Panc1 (cell line): ENCODE measurements at regions not wholly inside any gene's neighbourhood (a gene's known extent, or its start where the extent isn't known, plus 50 kb on each side); places are given as distances from the start of the nearest gene placed in this dataset.

Experiments used
- CTCF ChIP-seq: fragments of 450-650 bp; IDR thresholded peaks from 2 replicates; pipeline ENCODE4 v1.5.1; 2017; ENCODE audit warnings: mild to moderate bottlenecking
- POLR2AphosphoS5 ChIP-seq: IDR thresholded peaks from 2 replicates; pipeline ENCODE4 v1.6.1; 2012; ENCODE audit warnings: mild to moderate bottlenecking, low read depth, low read length, moderate library complexity
- REST ChIP-seq, 2 experiments: IDR thresholded peaks; 2 replicates each; pipeline ENCODE4 v1.6.1; 2011 to 2012; ENCODE audit warnings: low read depth in 2 of 2, control low read depth in 1 of 2, low read length in 1 of 2, mild to moderate bottlenecking in 1 of 2, moderate library complexity in 1 of 2; ENCODE audit not compliant: insufficient read depth in 1 of 2
- SIN3A ChIP-seq: IDR thresholded peaks from 2 replicates; pipeline ENCODE4 v1.6.1; 2012; ENCODE audit warnings: low read depth, mild to moderate bottlenecking, low read length, moderate library complexity, borderline replicate concordance; ENCODE audit not compliant: insufficient read depth

GRCh38 chr16:31701734-31702133 lies 171.9 kb upstream of the ZNF267 start:
- TF ChIP-seq REST (IDR thresholded peaks at IDR 0.05; ENCODE audit: insufficient read depth in 1 of 2, low read depth in 2 of 2, low read length in 1 of 2) (no peak), POLR2AphosphoS5 (no peak), CTCF (no peak), SIN3A (no peak)
